ENCODE measurements at regions not wholly inside any gene's neighbourhood (a gene's known extent, or its start where the extent isn't known, plus 50 kb on each side); places are given as distances from the start of the nearest gene placed in this dataset.

- H3K27ac ChIP-seq: no peak overlapping the region
- no peak for TF ChIP-seq CTCF (IDR thresholded peaks at IDR 0.05)
- H3K4me3 ChIP-seq: no peak overlapping the region
- no peak for DNase-seq (ENCODE audit: low spot score)
Observed at GRCh38 chrX:140563893-140564292, 59.0 kb upstream of the SOX3 start.

Data from coronary artery (tissue), 2 donors.